ENCODE measurements at regions not wholly inside any gene's neighbourhood (a gene's known extent, or its start where the extent isn't known, plus 50 kb on each side); places are given as distances from the start of the nearest gene placed in this dataset.

- no peak overlapping the region for H3K27ac ChIP-seq
- TF ChIP-seq CTCF (IDR thresholded peaks at IDR 0.05 in 4 of 5, conservative IDR thresholded peaks at IDR 0.05 in 1 of 5): no peak
- TF ChIP-seq POLR2A (IDR thresholded peaks at IDR 0.05): no peak
- in situ Hi-C loops (cut with MboI; ENCODE audit: low sequenced_read_pairs in 4 of 4): no loop called here
- H3K4me3 ChIP-seq: no peak overlapping the region
- no peak for ATAC-seq
- H3K36me3 ChIP-seq: no peaks in the 10 kb centered on the region
- intact Hi-C loops (cut with DNase I; ENCODE audit: low total_unique reads): no loop called here
- peaks cover 12 to 19% of the 10 kb centered on the region in 2 donors for H3K4me1 ChIP-seq
- H3K27me3 ChIP-seq: no peaks in the 10 kb centered on the region
- no peaks in the 10 kb centered on the region for H3K9me3 ChIP-seq
- DNase-seq: no peak
These were observed 160.6 kb downstream of the ZDHHC21 start for GRCh38 chr9:14532456-14533115.

- in situ Hi-C loops (cut with MboI; ENCODE audit: low sequenced_read_pairs in 4 of 4): no loop called here
- no peaks in the 10 kb centered on the region for H3K27me3 ChIP-seq
- intact Hi-C loops (cut with DNase I; ENCODE audit: low total_unique reads): no loop called here
These were observed 161.6 kb downstream of the ZDHHC21 start for GRCh38 chr9:14531341-14532269.

GRCh38 chr9:14530841-14531240 lies 162.4 kb downstream of the ZDHHC21 start:
- DNase-seq: no peak
- no peaks in the 10 kb centered on the region for H3K27me3 ChIP-seq
- H3K9me3 ChIP-seq: no peaks in the 10 kb centered on the region
- no peaks in the 10 kb centered on the region for H3K36me3 ChIP-seq
- ATAC-seq: no peak
- H3K27ac ChIP-seq: no peak overlapping the region
- intact Hi-C loops (cut with DNase I; ENCODE audit: low total_unique reads) (no loop called here), in situ Hi-C loops (cut with MboI; ENCODE audit: low sequenced_read_pairs in 4 of 4) (no loop called here)
- H3K4me1 ChIP-seq: peaks cover 12 to 19% of the 10 kb centered on the region in 2 donors
- no peak for TF ChIP-seq POLR2A (IDR thresholded peaks at IDR 0.05)
- TF ChIP-seq CTCF (IDR thresholded peaks at IDR 0.05 in 4 of 5, conservative IDR thresholded peaks at IDR 0.05 in 1 of 5): no peak
- H3K4me3 ChIP-seq: no peak overlapping the region

More at GRCh38 chr9:14531341-14532269, 161.6 kb downstream of the ZDHHC21 start:
- no peaks in the 10 kb centered on the region for H3K9me3 ChIP-seq
- peaks cover 12 to 19% of the 10 kb centered on the region in 2 donors for H3K4me1 ChIP-seq
- TF ChIP-seq POLR2A (IDR thresholded peaks at IDR 0.05) (no peak), CTCF (IDR thresholded peaks at IDR 0.05 in 4 of 5, conservative IDR thresholded peaks at IDR 0.05 in 1 of 5) (no peak)
- DNase-seq (no peak), ATAC-seq (no peak)
- H3K36me3 ChIP-seq: no peaks in the 10 kb centered on the region
- H3K27ac ChIP-seq: no peak overlapping the region
- H3K4me3 ChIP-seq: no peak overlapping the region

- in situ Hi-C loops (cut with MboI; ENCODE audit: low sequenced_read_pairs in 4 of 4) (no loop called here), intact Hi-C loops (cut with DNase I; ENCODE audit: low total_unique reads) (no loop called here)
- DNase-seq: no peak
- H3K36me3 ChIP-seq: no peaks in the 10 kb centered on the region
- ATAC-seq: no peak
- H3K4me1 ChIP-seq: peaks cover 12 to 16% of the 10 kb centered on the region in 2 donors
- TF ChIP-seq POLR2A (IDR thresholded peaks at IDR 0.05): no peak
- TF ChIP-seq CTCF (IDR thresholded peaks at IDR 0.05 in 4 of 5, conservative IDR thresholded peaks at IDR 0.05 in 1 of 5): no peak
- no peaks in the 10 kb centered on the region for H3K27me3 ChIP-seq
- H3K9me3 ChIP-seq: no peaks in the 10 kb centered on the region
- H3K27ac ChIP-seq: no peak overlapping the region
- no peak overlapping the region for H3K4me3 ChIP-seq
These were observed 162.9 kb downstream of the ZDHHC21 start for GRCh38 chr9:14530366-14530765.

Measured in gastrocnemius medialis (tissue), 4 donors.